Muscle of arm (tissue), 1 donor: ENCODE measurements at regions not wholly inside any gene's neighbourhood (a gene's known extent, or its start where the extent isn't known, plus 50 kb on each side); places are given as distances from the start of the nearest gene placed in this dataset.

Source experiments
- DNase-seq: peaks from one replicate; pipeline ENCODE4 v3.0.0-alpha.2; 2013

DNA sequence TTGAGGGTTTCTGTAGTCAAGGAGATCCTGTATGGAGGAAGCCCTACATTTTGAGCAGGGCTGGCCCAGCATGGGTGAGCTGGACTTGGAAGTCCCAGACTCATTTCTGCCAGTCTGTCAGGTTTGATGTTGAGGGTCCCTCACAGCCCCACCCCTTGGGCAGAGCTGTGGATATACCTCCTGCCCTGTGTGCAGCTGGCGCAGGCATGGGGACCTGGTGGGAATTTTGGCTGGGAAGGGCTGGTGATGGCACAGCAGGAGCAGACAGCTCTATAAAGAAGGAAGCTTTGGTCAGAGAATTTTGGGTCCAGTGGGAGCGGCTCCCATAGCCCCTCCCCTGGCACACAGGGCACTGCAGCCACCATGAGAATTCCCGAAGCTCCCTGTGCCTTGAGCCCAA lies 482.6 kb downstream of the RPS24 start:
- DNase-seq: no peak

DNA sequence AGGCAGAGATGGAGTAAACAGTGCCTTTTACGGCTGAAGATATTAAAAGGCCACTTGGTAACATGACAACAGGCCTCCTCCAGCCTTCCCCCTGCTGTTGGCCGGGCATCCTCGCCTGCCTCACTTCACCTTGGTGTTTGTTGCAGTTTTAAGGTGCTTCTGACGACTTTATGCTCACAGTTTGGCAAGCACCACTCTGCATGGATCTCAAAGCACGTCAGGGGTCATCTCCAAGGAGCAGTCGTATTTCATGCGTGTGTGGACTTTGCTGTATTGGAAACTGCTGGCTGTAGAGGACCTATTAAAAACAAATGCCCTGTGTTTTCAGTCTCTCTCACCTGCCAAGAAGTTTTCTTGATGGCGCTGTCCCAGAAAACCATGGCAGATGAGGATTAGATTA lies 483.1 kb downstream of the RPS24 start:
- DNase-seq: peak; percentile 22

DNA sequence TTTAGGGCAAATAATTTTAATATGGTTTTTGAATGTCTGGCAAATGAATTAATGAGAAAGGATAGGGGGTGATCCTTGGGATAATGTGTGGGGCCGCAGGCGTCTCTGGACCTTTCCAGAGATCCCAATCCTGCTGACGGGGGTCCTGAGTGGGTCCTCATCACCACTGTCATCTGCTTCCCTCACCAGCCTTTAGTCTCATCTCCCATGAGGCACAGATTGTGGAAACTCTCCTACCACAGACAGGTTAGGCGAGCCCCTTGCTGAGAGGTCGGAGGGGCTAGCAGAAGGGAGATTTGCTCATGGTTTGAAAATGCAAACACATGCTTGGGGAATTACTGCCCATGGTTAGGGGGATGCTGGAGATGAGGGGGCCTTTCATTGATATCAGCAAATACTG lies 484.6 kb downstream of the RPS24 start:
- no peak for DNase-seq

DNA sequence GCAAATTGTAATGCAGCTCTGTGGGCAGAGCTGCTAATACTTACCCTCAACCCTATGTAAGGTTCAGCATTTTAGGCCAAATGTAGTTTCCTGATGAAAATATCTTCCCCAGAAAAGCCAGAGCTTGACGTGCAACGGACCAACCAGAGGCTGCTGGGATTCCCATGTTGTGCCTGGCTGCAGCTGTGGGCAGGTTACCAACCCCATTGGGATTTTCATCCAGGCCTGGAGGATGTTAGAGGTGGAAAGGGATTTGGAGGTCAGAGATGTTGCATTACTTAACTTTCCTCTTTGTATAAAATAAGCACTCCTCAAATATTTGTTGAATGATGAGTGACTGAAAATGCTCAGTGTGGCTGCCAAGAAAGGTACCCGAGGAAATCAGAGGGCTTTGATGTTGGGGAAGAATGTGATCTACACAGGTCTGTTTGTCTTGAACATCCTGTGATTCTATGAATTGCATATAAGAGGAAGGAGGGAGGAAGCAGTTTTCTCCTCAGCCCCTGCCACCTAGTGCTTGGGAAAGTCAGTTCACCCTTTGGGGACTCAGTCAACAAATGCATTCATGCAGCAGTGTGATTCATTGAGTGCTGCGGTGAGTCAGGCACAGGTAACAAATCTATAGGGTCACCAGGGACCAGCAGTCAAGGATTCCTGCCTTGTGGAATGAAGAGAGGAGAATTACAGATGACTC lies 487.2 kb downstream of the RPS24 start:
- DNase-seq: no peak

DNA sequence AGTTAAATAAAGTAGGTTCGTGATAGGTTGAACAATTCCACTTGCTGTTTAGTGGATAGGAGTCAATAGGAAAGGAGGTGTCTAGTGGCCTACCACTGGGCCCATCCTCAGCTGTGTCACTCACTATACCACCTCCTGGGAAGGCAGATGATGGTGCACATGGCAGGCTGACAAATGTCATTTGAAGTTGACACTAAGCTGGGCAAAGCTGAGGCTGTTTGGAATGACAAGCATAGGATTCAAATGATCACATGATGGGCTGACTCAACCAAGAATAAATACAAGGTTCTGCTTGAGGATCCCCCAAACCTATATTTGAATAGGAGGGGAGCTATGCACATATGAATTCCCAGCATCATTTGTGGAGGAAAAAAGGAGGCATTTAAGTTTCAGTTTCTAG lies 489.8 kb downstream of the RPS24 start:
- DNase-seq: no peak

DNA sequence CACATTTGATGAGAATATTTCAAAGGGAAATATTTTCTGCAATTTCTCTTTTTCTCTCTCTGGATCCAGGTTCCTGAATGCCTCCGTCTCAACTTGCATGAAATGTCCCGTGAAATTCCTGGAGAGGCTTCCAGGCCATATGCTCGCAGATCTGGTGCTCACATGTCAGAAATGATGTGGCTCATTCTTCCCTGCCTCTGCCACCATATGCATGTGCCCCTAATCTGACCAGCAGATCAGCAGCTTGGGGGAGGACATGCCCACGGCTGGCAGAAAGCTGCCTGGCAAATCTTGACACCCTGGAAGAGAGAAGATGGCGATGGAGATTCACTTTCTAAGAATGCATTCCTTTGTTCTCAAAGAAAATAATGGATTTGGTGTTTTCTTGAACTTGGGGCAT lies 490.7 kb downstream of the RPS24 start:
- DNase-seq: no peak

DNA sequence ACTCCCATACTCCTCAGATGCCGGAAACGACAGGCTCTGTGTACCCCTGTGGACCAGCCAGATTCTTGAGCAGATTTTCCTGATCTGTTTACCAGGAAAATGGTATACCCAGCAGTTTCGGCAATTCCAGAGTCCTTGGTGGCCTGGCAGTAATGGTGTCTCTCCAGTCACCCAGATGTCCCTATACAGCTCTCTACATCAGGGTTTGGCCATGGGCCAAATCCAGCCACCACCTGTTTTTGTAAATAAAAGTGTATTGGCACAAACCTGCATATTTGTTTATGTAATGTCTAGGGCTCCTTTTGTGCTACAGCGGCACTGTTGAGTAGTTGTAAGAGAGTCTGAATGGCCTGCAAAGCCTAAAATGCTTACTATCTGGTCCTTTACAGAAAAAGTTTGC lies 491.3 kb downstream of the RPS24 start:
- DNase-seq: no peak

DNA sequence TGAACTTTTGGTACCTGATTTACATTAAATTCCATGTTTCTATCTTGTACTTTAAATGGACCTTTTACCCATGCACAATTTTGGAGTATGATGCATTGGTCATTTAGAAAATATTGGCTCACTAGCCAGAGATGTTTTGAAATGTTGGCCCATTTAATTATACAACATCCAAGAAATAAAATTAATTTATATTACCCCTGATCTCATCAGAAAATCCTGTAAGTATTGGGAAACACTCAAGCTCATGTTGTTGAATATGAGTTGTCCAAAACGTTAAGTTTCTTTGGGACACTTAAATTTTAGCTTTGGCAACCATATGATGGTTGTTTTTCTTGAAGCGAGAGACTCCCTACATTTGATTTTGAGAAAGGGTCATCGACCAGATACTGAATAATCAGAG lies 492.7 kb downstream of the RPS24 start:
- no peak for DNase-seq

DNA sequence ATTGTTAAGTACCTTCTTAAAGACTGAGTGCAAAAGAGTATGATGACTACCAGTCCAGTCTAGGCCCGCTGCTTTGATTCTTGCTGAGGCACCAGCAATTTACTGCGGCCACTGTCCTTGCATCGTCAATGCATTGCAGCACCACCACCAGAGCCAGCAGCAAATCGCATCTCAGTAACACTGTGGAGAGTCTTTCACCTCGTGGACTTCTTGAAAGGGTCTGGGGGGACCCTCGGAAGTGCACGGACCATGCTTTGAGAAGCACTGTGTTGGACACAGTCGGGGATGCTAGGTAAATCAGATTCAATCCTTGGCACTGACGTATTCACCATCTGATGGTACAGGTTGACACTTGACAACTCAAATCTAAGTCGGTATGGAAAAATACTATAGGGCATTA lies 493.6 kb downstream of the RPS24 start:
- no peak for DNase-seq

DNA sequence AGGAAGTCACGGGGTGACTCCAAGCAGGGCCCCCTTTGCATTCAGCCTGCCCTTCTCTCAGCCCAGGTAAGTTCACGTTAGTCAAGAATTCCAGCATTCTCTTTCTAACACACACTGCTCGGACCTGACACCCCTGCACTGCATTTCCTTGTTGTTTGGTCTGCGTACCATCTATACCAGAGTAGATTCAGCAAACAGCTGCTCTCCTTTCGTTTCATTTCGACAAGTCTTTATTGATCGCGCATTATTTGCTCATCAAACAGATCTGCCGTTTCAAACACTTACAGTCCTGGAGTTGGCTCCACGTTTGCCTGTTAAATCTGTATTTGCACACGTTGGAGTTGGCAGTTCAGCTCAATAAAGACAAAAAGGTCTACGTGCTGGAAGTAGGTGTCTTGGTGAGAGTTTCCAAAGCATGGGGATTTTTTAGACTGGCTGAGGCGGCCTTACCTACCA lies 495.1 kb downstream of the RPS24 start:
- DNase-seq: no peak

DNA sequence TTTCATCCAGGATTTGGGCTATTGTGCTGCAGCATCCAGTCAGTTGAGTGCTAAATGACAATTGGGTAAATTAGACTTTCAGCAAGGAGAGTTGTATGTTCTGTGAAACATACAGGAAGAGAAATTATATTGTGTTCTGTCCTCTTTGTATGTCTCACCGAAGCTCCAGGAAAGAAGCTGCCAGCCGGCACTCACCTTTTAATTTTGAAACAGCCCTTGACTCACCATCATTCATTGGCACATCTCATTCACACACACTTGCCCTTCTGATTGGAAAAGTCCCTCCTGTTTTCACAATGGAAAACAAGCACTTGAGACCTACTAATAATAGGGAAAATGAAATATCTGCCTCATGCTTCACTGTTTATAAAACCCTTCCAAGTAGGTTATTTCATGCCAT lies 495.6 kb downstream of the RPS24 start:
- no peak for DNase-seq

DNA sequence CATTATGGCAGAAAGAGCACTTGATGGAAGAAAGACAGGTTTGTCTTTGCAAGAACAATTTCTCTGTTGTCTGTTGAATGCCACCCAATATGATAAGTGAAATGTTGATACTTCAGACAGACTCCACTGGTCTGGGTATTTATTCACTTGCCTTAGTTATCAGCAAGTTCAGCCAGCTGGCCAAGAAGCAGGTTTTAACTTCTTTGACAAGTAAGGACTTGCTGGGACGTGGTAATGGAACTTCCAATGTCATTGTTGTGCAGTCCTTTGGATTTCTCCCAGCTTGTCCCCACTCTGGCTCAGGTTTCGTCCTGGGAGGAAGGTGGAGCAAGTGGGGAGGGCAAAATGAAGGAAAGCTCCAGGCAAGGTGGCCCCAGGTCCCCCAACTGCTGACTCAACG lies 497.4 kb downstream of the RPS24 start:
- no peak for DNase-seq

DNA sequence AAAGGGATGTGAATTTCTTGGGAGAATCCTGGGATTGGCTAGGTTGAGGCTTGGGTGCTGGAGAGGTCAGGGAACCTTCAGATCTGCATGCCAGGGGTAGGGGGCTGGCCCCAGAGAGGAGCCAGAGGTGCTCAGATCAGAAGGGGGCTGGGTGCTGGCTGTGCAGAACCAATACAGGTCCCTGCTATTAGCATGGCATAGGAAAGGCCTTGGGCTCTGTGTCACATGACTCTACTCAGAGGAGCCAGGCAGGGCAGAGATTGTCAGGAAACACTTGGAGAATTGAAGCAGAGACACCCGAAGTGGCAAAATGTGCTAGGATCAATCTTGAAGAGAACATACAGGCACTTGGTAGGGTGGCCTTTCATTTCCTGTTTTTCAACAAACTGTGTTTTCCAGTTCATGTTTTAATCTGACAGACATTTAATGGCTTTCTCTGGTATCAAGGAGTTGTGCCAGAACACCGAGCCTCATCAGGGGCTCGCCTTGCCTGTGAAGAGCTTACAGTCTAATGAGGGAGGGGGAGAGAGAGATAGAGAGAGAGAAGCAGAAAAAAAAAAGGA lies 498.9 kb downstream of the RPS24 start:
- DNase-seq: no peak

DNA sequence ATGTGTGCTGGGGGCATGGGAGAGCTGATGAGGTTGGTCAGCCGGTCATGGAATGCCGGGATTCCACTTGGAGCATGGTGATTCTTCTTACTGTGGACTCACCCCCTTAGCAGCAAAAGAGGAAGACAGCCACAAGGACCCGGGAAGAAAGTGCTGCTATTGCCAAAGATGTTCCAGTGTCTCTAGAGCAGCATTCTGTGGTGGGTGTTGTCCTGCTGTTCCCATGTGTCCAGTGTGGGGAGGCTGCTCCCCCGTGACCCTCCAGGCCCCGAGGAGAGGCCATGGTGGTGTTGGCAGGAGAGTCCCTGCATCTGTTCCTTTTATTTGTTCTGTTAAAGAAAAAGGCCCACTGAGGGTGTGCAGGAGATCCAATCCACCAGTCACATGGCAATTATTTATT lies 499.4 kb downstream of the RPS24 start:
- DNase-seq: no peak

DNA sequence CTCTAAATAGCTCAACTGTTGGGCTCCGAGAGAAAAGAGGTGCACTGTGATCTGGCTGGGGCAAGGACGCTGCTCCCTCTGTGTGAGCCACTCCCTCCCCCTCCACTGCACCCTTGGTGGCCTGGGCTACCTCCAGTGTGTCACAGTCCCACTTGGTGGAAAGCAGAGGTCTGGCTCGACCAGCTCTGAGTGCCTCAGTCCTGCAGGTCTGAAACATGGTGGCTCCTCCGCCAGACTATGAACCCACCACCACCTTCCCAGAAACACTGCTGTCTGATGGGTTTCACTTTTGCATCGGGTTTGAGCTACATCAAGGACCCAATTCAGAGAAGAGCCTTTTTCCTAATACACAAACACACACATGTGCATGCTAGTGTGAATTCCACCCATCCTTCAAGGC lies 500.1 kb downstream of the RPS24 start:
- DNase-seq: no peak

DNA sequence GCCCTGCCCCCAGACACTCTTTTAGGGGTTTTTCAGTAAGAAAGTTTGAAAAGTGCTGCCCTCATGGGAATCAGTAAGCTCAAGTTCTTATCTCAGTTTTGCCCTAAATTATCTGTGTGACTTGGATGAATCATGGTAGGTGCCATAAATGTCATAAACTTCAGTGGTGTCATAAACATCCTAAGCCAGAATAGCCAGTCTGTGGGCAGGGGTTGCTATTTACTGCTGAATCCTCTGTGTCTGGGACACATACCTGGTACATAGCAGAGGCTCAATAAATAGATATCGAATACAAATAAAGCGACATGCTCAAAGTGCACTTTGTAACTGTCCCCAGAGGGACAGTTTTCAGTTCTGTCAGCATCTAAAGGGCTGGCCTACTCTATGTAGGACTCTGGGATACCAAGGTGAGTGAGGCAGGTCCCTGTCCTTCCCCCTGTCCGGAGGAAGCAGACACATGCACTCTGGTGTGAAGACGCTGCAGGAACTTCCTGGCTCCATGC lies 502.1 kb downstream of the RPS24 start:
- DNase-seq: no peak

DNA sequence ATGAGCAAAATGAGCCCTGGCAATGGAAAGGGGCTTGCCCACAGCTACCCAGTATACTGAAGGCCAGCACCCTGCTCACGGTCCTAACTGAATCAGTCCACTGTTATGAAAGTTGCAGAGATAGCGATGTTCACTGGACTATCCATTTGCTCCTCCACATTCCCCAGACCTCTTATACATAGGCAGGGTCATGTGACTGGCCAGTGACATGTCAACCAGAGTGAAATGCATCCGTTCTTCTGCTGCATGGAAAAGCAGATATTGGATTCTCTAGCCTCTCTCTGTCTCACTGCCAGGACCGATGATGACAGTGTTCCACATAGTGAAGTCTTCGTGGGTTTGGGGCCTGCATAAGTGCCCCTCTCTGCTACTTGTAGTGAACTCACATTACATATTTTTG lies 503.4 kb downstream of the RPS24 start:
- DNase-seq: no peak

DNA sequence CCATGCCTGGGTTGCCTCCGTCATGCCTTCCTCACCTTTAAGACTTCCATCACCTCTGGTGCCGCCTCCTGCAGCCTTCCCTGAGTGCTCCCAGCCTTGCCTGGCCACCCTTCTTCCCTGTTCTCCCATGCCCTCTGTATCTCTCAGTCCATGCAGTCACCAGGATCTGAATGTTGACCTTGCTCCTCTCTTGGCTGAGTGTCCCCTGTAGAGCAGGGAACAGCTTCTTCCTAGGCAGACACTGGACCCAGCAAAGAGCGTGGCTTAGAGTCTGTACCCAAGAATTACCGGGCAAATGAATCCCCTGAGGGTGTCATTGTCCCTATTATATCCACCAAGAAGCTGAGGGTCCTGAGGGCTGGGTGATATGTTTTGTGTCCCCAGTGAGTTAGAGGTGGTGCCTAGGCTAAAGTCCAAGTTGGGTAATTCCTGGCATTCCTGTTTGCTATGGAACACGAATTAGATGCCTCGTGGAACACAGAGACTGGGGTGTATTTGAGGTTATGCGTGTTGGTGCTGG lies 505.6 kb downstream of the RPS24 start:
- no peak for DNase-seq

DNA sequence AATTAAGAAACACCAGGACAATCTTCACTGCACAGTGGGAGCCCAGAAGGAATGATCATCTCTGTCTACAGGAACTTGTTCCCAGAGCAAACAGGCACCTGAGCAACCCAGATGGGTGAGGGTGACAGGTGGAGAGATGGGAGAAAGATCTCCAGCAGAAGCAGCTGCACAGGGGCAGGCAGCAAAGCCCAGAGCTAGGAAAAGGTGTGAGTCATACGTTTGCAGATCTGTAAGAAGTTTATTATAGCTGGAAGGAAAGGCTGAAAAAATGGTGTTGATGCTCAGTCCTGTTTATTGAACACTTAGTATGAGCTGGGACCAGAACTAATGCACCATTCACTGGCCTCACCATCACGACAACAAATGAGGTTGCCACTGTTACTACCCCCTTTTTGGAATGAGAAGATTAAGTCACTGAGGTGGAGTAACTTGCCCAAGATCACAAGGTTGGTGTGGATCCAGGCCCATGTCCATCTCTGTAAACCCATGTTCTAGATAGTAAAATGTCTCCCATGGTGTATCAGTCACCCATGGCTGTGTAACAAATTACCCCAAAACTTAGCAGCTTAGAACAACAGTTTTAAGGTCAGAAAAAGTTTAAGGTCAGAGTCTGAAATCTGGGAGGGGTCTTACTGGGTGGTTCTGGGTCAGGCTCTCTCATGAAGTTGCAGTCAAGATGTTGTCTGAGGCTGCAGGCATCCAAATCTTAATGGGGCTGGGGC lies 506.9 kb downstream of the RPS24 start:
- DNase-seq: no peak

DNA sequence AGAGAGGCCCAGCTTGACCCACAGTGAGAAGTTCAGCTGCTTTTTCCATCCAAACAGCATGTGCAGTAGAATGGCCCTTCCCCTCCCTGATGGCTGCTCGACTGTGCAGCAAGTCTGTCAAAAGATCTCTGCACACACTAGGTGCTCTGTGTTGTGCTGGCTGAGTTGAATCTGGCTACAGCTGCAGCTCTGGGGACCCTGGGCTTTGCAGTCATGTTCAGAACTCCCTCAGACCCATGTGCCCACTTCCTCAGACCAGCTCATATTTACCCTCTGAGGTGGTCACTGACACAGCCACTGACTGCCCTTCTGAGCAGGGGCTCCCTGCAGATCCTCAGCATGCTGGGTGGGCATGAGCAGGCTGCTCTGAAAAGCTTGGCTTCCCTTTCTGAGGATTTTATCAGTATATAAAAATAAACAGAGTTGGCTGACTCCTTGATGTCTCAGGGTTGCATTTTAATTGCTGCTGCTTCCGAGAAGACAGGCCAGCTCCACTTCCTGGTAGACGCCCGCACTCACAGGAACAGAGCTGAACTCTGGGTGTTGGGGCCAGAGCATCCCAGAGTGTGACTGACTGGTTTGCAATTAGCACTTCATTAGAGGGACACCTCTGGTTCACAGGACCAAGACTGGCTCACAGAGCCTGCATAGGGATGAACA lies 507.9 kb downstream of the RPS24 start:
- no peak for DNase-seq

DNA sequence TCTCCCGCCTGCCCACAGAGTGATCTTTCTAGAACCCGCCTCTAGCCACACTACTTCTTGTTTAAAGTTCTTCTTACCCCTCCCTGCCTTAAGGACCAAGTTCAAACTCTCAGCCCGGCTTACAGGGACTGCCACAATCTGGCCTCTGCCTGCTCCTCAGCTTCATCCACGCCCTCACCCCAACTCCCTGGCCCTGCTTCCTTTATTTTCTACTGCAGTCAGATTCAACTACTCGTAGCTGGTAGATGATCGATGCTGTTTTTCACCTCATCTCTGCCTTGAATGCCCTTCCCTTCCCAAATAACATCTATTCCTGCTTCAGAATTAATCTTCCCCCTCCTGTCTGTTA lies 508.5 kb downstream of the RPS24 start:
- DNase-seq: no peak

DNA sequence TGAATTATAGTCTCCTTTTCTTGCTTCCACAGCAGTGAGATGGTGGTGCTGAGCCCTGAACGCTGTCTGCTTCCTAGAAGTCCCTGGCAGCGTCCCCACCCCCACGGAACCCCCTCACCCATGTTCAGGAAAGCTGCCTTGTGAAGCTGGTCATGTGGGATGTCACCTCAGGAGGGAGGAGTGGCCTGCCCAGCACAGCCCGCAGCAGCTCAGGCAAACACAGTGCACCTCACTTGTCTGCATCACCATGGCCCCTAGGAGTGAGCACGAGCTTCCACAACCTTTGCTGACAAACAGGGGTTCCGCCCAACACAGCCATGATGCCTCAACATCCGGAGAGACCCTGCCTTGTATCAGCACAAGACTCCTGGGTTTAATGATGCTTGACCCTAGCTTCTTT lies 508.9 kb downstream of the RPS24 start:
- no peak for DNase-seq
